GM10266 (cell line): ENCODE measurements at regions not wholly inside any gene's neighbourhood (a gene's known extent, or its start where the extent isn't known, plus 50 kb on each side); places are given as distances from the start of the nearest gene placed in this dataset.

Experiments
- DNase-seq: peaks from one replicate; pipeline ENCODE4 v3.0.0; 2012; ENCODE audit errors: extremely low spot score
- CTCF ChIP-seq: IDR thresholded peaks from 2 replicates; pipeline ENCODE4 v1.5.1; 2012; ENCODE audit warnings: mild to moderate bottlenecking, low read depth; ENCODE audit not compliant: control insufficient read depth, insufficient read depth; ENCODE audit errors: missing control alignments

GRCh38 chr15:95119041-95119610 lies 887.8 kb downstream of the MCTP2 start:
- DNase-seq = no peak
- TF ChIP-seq CTCF = no peak

DNA sequence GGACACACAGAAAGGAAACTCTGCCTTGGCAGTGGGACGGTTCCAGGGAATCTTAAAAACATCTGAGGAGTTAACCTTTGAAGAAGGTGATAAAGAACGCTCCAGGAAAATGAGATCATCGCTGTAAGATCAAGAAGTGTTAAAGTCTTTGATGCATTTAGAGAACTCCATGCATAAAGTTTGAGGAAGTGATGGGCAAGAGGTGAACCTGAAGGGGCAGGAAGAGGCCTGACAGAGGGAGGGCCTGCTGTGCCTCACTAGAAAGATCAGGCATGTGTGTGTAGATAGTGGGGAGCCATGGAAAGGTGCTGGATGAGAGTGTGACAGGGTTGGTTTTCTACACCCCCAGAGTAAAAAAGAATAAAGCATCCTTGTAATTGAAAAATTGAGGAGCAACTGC lies 889.2 kb downstream of the MCTP2 start:
- no peak for TF ChIP-seq CTCF
- no peak for DNase-seq

GRCh38 chr15:95121191-95121590 lies 889.8 kb downstream of the MCTP2 start:
- TF ChIP-seq CTCF = no peak
- DNase-seq = no peak

- TF ChIP-seq CTCF = no peak
- no peak for DNase-seq
These were observed 894.4 kb downstream of the MCTP2 start for GRCh38 chr15:95125803-95126202.

GRCh38 chr15:95127356-95127755 lies 896.0 kb downstream of the MCTP2 start:
- no peak for DNase-seq
- TF ChIP-seq CTCF = no peak

DNA sequence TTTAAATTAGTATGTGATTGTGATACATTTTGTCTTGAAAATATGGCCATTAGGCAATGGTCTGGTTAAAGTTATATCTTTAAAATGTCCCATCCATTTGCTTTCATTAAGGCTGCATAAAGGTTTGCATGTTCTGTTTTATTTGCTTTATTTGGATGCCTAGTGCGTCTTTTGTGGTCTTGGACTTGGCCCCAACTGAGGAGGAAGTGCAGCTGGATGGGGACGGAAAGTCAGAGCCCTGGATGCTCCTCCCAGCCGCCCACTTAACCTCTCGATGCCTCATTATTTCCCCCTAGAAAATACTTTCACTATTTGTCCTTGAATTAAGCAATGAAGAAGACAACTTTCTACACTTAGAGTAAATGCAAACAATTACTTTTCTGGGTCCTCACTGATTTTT lies 898.2 kb downstream of the MCTP2 start:
- TF ChIP-seq CTCF = no peak
- no peak for DNase-seq

- DNase-seq = no peak
- TF ChIP-seq CTCF = no peak
These were observed 899.8 kb downstream of the MCTP2 start for GRCh38 chr15:95131131-95131556.
